GM19468 (cell line): ENCODE measurements at regions not wholly inside any gene's neighbourhood (a gene's known extent, or its start where the extent isn't known, plus 50 kb on each side); places are given as distances from the start of the nearest gene placed in this dataset.
"Not testable (repeated sequence)": the region's sequence is repeated elsewhere in the genome, so short reads cannot be mapped to it uniquely, and the experiment has no call there.

ENCODE experiments used
- ATAC-seq: cut with Tn5 transposase; IDR thresholded peaks from one replicate; pipeline ENCODE4 v1.9.1; 2021; ENCODE audit warnings: mild to moderate bottlenecking, moderate library complexity, moderate number of reproducible peaks; ENCODE audit not compliant: unreplicated experiment; ENCODE audit errors: extremely low read depth

GRCh38 chr22:25482091-25482760 is 82.2 kb upstream of the GRK3 start:
- ATAC-seq, result no peak

DNA sequence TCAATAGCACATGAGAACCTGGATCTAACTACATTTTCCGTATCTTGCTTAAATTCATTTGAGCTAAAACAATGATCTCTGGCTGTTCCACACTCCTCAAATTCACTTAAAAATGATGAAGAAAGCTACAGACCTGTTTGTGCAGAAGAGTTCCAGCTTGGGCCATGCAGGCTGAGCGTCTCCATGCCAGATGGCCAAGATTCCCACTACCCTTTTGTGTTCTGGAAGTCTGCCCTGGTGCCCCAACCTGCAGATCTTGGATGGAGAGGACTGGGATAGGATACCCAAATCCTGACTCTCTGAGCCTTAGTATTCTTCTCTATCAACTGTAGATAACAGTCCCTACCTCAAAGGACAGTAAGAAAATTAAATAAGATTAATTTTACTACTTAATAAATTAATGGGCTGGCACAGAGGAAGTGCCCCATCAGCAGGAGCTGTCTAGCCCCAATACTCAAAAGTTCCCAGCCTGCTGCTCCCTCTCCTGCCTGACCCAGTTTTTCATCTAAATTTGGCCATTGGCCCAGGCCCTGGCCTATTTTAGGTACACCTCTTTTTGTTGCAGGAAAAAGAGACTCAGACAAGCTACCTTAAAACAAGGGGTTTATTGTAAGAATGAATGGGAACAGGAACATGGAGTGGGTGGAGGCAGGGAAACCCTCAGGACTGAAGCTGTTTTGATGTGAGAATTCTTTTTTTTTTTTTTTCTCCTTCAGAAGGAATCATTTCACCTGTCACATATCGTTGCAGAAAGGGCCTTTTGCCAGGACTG is 81.4 kb upstream of the GRK3 start:
- no peak for ATAC-seq

- no peak for ATAC-seq
Observed at GRCh38 chr22:25483931-25484330, 80.5 kb upstream of the GRK3 start.

DNA sequence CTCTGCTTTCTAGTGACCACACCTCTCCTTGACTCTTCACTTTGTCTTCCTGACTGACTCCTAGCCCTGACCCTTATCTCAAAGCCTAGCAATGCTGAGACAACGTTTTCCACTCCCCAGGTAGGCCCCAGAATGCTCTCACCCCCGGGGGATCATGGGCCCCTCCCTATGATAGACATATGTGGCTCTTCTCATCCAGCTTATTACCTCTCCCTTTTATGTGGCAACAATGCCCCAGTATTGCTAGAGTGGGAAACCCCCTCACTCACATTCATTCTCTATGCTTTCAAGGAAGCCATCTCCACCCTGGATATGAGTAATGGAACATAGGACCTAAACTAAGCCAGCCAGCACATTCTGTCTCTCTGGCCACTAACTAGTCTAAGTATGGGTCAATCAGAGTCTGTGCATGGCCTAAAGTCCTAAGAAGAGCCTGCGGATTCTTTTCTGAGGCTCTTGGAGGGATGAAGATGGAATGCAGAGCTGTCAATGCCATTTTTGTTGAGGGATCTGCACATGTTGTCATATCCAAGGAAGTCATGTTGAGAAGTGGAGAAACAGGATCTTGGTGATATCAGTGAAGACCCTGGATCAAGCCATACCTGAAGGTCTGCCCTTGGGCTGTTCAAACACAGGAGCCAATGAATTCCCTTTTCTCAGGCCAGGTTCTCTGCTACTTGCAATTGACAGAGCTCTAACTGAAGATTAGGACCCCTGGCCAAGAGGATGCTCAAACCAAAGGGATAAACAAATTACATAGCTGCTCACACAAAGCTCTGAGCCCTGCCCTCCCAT is 79.8 kb upstream of the GRK3 start:
- no peak for ATAC-seq

DNA sequence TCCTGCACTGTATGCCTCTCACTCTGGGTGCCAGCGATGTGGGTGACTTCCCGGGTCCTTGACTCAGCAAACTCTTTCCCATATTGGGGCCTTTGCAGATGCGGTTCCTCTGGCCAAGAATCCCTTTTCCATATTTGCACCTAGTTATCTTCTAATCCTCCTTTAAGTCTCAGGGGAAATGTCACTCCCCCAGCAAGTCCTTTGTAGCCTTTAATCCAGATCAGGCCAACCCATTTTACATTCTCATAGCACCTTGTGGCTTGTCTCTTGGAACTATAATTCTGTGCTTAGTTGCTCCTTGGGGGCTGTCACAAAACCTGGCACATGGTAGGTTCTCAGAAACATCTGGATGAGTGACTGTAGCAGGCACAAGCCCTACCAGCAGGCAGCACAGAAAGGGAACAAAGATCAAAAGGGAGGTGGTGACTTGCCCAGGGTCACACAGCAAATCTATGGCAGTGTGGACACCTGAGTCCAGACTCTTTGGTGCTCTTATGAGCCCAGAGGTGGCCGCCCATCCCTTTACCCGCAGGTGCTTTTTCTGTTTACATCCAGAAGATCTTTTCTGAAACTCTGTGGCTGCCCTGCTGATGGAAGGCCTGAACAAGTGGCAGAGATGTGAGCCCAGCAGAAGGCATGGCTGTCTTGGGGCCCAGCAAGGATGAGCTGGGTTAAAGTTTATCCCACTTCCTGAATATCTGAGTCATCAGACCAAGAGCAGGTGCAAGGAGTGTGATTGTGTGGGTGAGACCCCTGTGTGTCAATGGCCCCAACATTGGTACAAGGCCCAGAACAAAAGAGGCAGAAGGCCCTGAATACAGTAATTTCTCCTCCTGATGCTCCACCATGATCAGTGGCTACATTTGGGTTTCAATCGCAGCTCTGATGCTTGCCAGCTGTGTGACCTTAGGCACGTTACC is 78.6 kb upstream of the GRK3 start:
- peak; percentile 21 for ATAC-seq

DNA sequence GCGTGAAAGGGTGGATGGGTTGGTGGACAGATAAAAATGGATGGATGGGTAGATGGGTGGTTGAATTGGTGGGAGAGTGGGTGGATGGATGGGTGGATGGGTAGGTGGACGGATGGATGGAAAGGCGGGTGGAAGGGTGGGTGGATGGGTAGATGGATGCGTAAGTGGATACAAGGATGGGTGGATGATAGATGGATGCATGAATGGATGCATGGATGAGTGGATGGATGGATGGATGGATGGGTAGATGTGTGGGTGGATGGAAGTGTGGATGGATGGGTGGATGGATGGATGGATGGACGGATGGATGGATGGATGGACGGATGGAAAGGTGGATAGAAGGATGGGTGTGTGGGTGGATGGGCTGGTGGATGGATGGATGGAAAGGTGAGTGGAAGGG is 77.0 kb upstream of the GRK3 start:
- no peak for ATAC-seq

DNA sequence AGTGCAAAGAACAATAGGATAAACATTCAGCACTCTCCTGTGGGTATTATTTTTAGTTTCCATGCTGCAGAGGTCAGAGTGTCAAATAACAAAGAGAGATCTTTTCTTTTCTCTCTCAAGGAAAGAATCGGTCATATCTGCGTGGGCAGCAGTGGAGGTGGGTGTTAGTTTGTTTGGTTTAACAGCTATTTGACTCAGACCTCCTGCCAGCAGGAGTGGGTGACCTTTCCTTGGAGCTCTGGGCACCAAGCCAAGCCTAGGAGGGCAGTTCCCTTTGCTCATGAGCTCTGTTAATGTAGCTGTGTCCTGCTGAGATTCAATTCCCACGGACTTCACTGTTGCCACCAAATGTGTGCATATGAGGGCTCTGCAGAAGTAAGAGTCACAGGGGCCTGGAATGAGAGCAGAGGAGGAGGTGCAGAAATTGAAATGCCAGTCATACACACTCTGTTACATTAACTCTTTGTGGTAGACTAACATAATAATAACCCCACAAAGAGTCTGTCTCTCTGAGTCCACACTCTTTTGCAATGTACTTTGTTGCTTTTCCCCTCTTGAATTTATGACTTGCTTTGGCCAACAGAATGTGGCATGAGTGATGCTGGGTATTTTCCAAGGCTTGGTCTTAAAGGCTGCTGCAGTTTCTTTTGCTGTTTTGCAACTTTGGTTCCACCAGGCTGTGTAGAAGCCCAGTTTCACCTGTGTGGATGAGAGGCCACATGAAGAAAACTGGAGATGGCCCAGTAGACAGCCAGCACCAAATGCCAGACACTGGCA is 76.0 kb upstream of the GRK3 start:
- no peak for ATAC-seq

DNA sequence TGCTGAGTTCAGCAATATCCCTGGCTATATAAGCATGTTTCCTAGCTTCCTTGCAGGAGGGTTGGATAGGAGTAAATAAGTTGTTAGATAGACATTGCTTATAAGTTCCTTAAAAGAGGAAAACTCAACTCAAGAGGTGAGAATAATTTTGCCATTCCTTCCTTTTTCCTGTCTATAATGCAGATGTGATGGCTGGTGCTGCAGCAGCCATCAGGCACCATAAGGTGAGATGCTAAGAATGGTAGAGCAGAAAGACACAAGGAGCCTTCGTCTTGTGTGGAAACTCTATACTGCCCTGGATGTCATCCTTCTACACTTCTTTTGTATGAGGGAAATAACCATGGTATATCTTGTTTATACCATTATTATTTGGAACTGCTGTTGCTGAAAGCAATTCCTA is 74.5 kb upstream of the GRK3 start:
- ATAC-seq, result no peak

GRCh38 chr22:25490896-25491295 is 73.6 kb upstream of the GRK3 start:
- ATAC-seq, result no peak

DNA sequence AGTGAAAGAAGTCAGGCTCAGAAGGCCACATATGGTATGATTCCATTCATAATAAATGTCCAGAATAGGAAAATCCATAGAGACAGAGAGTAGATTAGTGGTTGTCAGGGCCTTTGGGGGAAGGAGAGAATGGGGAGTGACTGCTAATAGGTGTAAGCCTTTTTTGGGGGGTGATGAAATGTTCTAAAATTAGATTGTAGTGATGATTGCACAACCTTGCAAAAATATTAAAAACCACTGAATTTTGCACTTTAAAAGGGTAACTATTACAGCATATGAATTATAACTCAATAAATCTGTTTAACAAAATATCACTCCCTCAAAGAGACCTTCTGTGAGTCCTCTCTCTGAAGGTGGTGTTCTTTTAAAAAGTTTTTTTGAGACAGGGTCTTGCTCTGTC is 72.3 kb upstream of the GRK3 start:
- ATAC-seq, result no peak

GRCh38 chr22:25492841-25493734 is 71.4 kb upstream of the GRK3 start:
- no peak for ATAC-seq

- ATAC-seq, result no peak
Observed at GRCh38 chr22:25493794-25494193, 70.7 kb upstream of the GRK3 start.

- peak; percentile 65 for ATAC-seq
Observed at GRCh38 chr22:25494774-25495173, 69.7 kb upstream of the GRK3 start.

DNA sequence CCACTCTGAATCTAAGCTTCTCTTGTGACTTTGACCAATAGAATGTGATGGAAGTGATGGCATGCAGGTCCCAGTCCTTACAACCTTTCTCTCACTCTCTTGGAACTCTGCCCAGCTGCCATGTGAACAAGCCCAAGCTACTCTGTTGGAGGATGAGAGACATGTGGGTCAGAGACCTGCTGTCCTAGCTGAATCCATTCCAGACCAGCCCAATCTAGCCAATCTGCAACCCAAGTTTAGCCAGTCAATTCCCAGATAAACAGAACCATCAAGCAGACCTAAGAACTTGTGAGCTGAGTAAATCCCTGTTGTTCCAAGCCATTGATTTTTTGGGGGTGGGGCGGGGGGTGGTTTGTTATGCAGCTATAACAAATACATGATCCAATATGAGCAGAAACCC is 69.2 kb upstream of the GRK3 start:
- ATAC-seq, result no peak

GRCh38 chr22:25496396-25497064 is 67.9 kb upstream of the GRK3 start:
- no peak for ATAC-seq

DNA sequence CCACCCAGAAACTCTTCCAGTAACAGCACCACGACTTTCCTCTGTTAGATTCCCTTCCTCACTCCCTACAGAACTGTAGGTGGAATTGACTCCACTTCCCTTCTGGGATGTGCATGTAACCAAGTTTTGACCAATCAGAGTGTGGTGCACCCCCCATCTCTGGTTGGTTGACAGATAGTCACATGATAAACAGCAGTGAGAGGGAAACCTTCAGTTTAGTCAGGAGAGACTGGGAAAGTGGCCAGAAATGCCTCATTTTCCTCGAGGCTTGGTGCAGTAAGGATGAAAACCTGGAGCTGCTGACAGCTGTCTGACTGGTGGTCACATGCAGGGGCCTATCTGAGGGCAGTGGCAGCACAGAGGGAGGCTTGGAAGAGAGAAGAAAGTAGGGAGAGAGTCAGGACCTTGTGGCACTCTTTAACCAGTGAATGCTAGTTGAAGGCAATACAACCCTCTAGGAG is 67.3 kb upstream of the GRK3 start:
- no peak for ATAC-seq

- ATAC-seq, result no peak
Observed at GRCh38 chr22:25497716-25498115, 66.8 kb upstream of the GRK3 start.

- not testable (repeated sequence) for ATAC-seq
Observed at GRCh38 chr22:25500671-25501070, 63.8 kb upstream of the GRK3 start.
